CD4-positive, alpha-beta T cell treated with Interleukin-15 for 1 hour (primary cell): ENCODE measurements at regions not wholly inside any gene's neighbourhood (a gene's known extent, or its start where the extent isn't known, plus 50 kb on each side); places are given as distances from the start of the nearest gene placed in this dataset.

Experiments
- DNase-seq: peaks from one replicate; pipeline ENCODE4 v3.0.0-alpha.2; 2020

GRCh38 chr6:119627908-119628669 lies 278.5 kb upstream of the MAN1A1 start:
- DNase-seq, result no peak

- no peak for DNase-seq
Measured at GRCh38 chr6:119626884-119627619, 277.5 kb upstream of the MAN1A1 start.

DNA sequence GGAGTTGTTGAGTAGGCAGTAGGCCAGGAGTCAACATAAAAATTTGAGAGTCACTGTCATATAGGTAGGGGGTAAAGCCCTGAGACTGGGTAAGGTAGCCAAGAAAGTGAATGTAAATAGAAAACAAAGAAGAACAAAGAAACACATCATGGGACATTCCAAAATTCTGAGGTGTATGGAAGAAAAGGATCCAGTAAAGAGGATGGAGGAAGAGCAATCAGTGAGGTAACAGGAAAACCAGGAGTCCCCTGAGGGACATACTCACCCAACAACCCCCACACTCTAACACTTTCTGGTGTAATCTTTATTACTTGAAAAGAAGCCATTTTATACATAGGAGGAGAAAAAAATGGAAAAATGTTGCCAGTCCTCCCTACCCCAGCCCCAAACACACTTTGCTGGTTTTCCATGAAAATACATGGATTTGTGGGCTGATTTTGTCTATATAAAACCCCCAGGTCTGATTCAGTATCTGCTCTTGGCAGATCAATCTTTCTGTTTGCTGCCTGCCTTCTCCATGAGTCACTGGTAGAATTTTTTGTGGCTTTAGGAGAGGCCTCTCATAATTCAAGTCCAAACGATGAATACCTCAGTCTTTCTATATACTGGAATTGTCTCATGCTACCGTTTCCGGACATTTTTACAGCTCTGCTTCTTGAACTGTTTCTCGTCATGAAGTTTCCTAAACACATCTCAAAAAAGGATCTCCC lies 271.4 kb upstream of the MAN1A1 start:
- no peak for DNase-seq

GRCh38 chr6:119614138-119614537 lies 264.6 kb upstream of the MAN1A1 start:
- no peak for DNase-seq

GRCh38 chr6:119612911-119613381 lies 263.4 kb upstream of the MAN1A1 start:
- no peak for DNase-seq

DNA sequence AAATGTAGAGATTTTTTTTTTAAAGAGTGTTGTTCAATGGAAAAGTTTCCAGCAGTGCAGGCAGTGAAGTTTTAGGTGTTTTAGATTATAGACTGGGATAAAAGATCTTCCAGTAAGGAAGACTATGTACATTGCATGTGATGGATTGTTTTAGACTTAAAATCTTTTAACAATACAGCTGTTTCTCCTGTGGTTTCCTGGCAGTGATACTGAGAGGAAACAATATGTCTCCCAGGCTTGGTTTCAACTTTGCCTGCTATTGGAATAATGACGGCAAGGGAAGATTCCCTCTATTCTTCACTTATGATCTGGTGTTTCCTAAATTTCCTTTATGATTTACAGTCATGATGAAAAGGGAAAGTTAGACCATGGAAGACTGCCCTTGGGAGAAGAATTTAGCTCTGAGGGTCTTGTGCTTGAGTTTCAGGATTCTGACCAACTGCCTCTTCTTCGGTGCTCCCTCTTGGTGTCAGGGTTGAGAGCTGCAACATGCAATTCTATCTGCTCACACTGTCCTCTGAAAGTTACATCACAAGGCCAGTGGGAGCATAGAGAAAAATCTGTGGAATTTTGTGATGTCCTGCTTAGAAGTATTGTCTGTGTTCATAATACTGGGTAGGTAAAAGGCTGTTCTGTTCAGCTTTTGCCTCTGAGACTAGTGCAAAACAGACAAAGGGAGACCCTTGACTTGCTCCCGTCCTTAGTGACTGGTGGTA lies 262.8 kb upstream of the MAN1A1 start:
- no peak for DNase-seq

- DNase-seq, result no peak
Measured at GRCh38 chr6:119610754-119611153, 261.2 kb upstream of the MAN1A1 start.

DNA sequence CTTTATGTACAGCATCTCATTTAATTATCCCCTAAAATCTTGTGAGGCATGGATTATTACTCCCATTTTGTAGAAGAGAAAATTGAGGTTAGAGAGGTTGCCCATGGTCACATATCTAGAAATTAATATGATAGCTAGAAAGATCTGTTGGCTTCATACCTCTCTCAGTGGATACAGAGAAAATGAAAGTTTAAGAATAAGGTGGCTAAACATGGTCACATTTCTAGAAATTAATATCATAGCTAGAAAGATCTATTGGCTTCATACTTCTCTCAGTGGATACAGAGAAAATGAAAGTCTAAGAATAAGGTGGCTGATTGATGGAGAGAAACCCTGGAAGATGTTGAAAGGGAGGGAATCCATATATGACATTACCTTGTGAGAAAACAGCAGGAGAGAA lies 260.7 kb upstream of the MAN1A1 start:
- no peak for DNase-seq

DNA sequence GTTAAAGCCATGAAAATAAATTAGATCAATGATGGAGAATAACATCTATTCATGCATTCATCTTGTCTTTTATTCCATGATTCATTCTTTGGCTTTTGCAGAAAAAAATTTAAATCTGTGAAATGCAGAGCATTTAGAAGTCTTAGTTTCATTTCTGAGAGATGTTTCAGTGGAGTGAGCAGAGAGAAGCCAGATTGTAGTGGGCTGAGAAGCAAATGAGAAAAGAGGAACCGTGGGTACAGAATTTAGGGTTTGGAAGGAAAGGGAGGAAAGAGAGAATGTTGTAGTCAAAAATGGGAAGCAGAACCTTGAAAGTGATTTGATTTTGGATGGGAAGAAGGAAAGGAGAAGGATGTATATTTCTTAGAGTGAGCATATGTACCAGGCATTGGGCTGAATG lies 260.3 kb upstream of the MAN1A1 start:
- DNase-seq, result no peak

DNA sequence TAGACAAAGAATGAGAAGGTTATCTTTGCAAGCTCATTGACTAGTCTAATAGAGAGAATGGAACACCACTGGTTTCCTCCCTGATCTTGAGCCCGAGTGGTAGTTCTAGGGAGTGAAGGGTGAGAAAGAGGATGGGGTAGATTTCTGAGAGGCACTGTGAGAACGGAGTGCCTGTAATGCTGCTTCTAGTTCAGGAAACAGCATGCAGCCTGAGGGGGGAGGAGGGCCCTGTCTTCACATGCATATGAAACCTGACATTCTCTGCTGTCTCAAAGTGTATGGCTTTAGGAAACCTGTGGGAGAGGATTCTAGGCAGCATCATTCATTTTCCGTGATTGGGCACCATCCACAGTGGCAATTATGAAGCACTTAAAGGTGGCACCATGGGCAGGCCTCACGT lies 259.4 kb upstream of the MAN1A1 start:
- no peak for DNase-seq

GRCh38 chr6:119604124-119604523 lies 254.6 kb upstream of the MAN1A1 start:
- DNase-seq, result no peak

- DNase-seq, result no peak
Measured at GRCh38 chr6:119603501-119603900, 253.9 kb upstream of the MAN1A1 start.

- DNase-seq, result no peak
Measured at GRCh38 chr6:119602215-119603178, 252.9 kb upstream of the MAN1A1 start.

- DNase-seq, result no peak
Measured at GRCh38 chr6:119598883-119599282, 249.3 kb upstream of the MAN1A1 start.

DNA sequence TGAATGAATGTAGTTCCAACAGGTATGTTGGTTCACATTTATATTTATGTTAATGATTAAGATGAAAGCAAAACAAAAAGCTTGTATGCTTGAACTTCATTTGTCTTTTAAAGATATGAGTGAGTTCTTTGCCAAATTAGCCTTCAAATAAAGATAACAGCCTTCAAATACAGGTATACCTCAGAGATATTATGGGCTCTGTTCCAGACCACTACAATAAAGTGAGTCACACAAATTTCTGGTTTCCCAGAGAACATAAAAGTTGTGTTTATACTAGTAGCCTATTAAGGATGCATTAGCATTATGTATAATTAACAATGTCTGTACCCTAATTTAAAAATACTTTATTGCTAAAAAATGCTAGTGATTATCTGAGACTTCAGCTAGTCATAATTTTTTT lies 245.3 kb upstream of the MAN1A1 start:
- DNase-seq, result no peak

- no peak for DNase-seq
Measured at GRCh38 chr6:119591235-119591634, 241.7 kb upstream of the MAN1A1 start.

GRCh38 chr6:119590066-119590465 lies 240.5 kb upstream of the MAN1A1 start:
- DNase-seq, result no peak

DNA sequence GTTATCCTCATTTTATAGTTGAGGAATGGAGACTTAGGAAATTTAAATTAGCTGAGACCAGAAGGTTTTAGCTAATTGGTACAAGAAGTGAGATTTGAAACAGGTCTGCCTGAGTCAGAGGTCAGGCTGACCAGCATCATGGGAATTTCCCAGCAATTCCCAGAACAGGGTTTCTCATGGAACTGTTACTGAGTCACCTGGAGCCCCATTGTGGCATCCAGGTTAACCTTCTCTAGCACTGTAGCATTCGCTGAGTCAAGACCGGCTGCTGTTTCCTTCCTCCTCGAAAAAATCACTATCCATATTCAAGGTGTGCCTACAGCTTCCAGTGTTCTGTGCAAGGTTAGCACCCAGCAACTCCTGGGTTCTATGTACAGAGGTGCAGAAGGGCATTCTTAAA lies 238.0 kb upstream of the MAN1A1 start:
- DNase-seq, result no peak

DNA sequence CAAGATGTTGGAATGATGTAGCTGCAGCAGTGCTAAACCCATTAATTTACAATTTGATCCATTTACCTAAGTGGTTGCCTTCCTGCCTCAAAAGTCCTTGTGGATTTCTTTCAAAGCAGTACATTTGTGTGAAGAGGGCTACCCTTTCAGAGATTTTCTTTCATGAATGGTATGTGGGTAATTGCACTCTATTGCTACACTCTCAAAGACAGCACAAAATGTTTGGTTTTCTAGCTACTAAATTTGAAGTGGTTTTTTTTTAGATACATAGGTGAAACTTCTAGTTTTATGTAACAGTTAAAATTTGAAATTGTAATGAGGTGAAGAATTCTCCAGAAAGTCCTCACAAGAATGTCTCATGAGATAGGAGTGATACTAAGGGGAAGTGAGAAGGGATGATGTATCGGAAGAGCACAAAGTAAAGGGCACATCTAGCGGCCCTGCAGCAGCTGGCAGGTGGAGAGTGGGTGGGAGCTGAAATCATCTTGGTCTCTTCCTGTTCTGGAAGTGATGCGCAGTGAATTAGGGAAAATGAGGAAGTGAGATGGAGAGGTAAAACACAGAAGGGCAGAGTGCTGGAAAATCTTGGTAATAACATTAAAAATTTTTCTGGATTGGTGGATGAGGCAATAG lies 236.8 kb upstream of the MAN1A1 start:
- no peak for DNase-seq

- no peak for DNase-seq
Measured at GRCh38 chr6:119584088-119584487, 234.5 kb upstream of the MAN1A1 start.

GRCh38 chr6:119581220-119581619 lies 231.7 kb upstream of the MAN1A1 start:
- no peak for DNase-seq
